ENCODE measurements at regions not wholly inside any gene's neighbourhood (a gene's known extent, or its start where the extent isn't known, plus 50 kb on each side); places are given as distances from the start of the nearest gene placed in this dataset.

DNA sequence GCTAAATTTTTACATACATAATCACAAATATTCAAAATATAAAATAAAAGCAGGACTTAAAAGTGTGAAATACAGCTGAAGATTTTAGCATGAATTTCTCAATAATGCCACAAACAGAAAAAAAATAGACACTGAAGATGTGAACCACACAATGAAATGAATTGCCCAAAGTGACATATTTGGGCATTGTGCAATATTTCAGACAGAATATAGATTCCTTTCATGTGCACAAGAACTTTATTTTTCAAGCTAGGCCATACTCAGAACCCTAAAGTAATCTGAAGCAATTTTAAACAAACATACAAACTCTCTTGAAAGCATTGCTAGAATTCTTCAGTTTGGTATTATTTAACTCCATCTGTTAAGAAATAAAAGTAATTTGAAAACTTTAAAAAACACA, 764.1 kb downstream of the STIM2 start:
- DNase-seq, result no peak
- Histone ChIP-seq H3K4me1 (no peaks in the 10 kb centered on the region), H3K36me3 (no peaks in the 10 kb centered on the region), H3K27me3 (no peaks in the 10 kb centered on the region), H3K4me3 (no peak overlapping the region), H3K9me3 (no peaks in the 10 kb centered on the region), H3K27ac (no peak overlapping the region)
- intact Hi-C loops (cut with DNase I; ENCODE audit: low total_unique reads), result no loop called here
- TF ChIP-seq POLR2A (IDR thresholded peaks at IDR 0.05) (no peak), POLR2AphosphoS5 (IDR thresholded peaks at IDR 0.05) (no peak), EP300 (IDR thresholded peaks at IDR 0.05) (no peak)
- TF ChIP-seq, protein P1, sequence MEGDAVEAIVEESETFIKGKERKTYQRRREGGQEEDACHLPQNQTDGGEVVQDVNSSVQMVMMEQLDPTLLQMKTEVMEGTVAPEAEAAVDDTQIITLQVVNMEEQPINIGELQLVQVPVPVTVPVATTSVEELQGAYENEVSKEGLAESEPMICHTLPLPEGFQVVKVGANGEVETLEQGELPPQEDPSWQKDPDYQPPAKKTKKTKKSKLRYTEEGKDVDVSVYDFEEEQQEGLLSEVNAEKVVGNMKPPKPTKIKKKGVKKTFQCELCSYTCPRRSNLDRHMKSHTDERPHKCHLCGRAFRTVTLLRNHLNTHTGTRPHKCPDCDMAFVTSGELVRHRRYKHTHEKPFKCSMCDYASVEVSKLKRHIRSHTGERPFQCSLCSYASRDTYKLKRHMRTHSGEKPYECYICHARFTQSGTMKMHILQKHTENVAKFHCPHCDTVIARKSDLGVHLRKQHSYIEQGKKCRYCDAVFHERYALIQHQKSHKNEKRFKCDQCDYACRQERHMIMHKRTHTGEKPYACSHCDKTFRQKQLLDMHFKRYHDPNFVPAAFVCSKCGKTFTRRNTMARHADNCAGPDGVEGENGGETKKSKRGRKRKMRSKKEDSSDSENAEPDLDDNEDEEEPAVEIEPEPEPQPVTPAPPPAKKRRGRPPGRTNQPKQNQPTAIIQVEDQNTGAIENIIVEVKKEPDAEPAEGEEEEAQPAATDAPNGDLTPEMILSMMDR (IDR thresholded peaks at IDR 0.05), result no peak

DNA sequence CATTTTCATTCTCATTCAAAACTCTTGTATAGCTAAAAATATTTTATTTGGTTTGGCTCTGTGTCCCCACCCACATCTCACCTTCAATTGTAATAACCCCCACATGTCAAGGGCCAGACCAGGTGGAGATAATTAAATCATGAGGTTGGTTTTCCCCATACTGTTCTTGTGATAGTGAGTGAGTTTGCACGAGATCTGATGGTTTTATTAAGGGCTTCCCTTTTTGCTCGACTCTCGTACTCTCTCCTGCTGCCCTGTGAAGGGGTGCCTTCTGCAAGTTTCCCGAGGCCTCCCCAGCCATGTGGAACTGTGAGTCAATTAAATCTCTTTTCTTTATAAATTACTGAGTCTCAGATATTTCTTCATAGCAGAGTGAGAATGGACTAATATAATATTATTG, 768.0 kb downstream of the STIM2 start:
- TF ChIP-seq EP300 (IDR thresholded peaks at IDR 0.05), result no peak
- TF ChIP-seq, protein P1 (IDR thresholded peaks at IDR 0.05), result no peak
- TF ChIP-seq POLR2A (IDR thresholded peaks at IDR 0.05), result no peak
- TF ChIP-seq POLR2AphosphoS5 (IDR thresholded peaks at IDR 0.05), result no peak
- no peak for DNase-seq
- intact Hi-C loops (cut with DNase I; ENCODE audit: low total_unique reads), result no loop called here
- H3K4me1 ChIP-seq, result no peaks in the 10 kb centered on the region
- no peak overlapping the region for H3K27ac ChIP-seq
- no peaks in the 10 kb centered on the region for H3K36me3 ChIP-seq
- H3K27me3 ChIP-seq, result no peaks in the 10 kb centered on the region
- H3K9me3 ChIP-seq, result no peaks in the 10 kb centered on the region
- WGBS, 5 donors, result 73 to 86% (median 80%) methylated on average over 4 of the region's 4 CpGs
- H3K4me3 ChIP-seq, result no peak overlapping the region

- H3K9me3 ChIP-seq, result no peaks in the 10 kb centered on the region
- no peaks in the 10 kb centered on the region for H3K4me1 ChIP-seq
- no peak overlapping the region for H3K27ac ChIP-seq
- TF ChIP-seq POLR2AphosphoS5 (IDR thresholded peaks at IDR 0.05), result no peak
- TF ChIP-seq EP300 (IDR thresholded peaks at IDR 0.05), result no peak
- TF ChIP-seq, protein P1 (IDR thresholded peaks at IDR 0.05), result no peak
- no peak for TF ChIP-seq POLR2A (IDR thresholded peaks at IDR 0.05)
- no peak for DNase-seq
- no peaks in the 10 kb centered on the region for H3K27me3 ChIP-seq
- WGBS, 5 donors, result 52 to 60% (median 57%) methylated on average over 7 of the region's 7 CpGs
- intact Hi-C loops (cut with DNase I; ENCODE audit: low total_unique reads), result no loop called here
- H3K36me3 ChIP-seq, result no peaks in the 10 kb centered on the region
- H3K4me3 ChIP-seq, result no peak overlapping the region
Observed at GRCh38 chr4:27629532-27630225, 769.0 kb downstream of the STIM2 start.

DNA sequence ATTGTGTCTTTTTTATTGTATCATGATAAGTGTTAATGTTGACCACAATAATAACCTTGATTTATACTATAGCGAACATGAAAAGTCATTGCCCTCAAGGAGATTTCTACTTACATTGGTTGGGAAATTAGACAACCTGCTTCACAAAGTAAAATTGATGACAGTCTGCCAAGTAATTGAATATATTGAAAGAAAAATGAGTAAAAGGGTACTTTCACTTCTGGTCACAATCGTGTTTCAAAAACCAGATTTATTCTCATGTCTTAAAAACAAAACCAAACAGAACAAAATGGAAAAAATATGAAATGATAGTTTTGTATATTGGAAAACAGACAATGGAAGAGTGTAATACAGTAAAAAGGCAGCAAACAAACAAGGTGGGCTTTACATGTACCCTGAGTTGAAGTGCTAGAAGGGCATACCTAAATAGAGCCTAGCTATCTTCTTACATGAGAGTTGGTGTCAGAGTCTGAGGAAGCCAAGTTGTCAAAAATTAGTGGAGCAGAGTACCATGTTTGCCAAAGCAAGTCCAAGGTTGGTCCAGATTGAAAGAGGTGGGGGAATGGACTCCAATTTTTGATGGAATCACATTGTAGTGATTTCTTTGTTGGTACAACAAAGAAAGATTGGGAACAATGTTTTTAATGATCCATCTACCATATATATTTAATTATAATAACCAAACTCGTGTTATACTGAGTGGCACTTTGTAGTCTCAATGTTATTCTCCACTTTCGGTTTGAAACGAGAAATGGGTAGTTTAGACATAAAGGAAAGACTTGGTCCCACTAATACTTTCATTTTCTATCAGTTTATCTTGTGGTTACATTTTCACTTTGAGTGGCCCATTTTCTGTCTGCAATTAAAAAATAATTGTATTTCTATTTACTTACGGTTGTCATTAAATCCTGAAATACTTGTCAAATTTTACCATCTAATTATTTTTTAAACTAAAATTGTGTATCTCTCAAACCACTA, 775.6 kb downstream of the STIM2 start:
- H3K27ac ChIP-seq, result no peak overlapping the region
- H3K4me3 ChIP-seq, result no peak overlapping the region
- intact Hi-C loops (cut with DNase I; ENCODE audit: low total_unique reads), result no loop called here
- no peaks in the 10 kb centered on the region for H3K36me3 ChIP-seq
- DNase-seq, result no peak
- TF ChIP-seq, protein P1 (IDR thresholded peaks at IDR 0.05), result no peak
- TF ChIP-seq POLR2AphosphoS5 (IDR thresholded peaks at IDR 0.05) (no peak), EP300 (IDR thresholded peaks at IDR 0.05) (no peak), POLR2A (IDR thresholded peaks at IDR 0.05) (no peak)
- H3K9me3 ChIP-seq, result no peaks in the 10 kb centered on the region
- H3K4me1 ChIP-seq, result no peaks in the 10 kb centered on the region
- WGBS, 5 donors, result 75 to 87% (median 83%) methylated on average over 6 of the region's 6 CpGs
- H3K27me3 ChIP-seq, result no peaks in the 10 kb centered on the region
